IPS-15b (cell line): ENCODE measurements at regions not wholly inside any gene's neighbourhood (a gene's known extent, or its start where the extent isn't known, plus 50 kb on each side); places are given as distances from the start of the nearest gene placed in this dataset.

Experiments used
- H3K27me3 ChIP-seq: one replicate; pipeline ENCODE4 v1.6.1; 2013; ENCODE audit warnings: low read length; ENCODE audit not compliant: control insufficient read depth, insufficient read depth
- H3K36me3 ChIP-seq: one replicate; pipeline ENCODE4 v1.6.1; 2013; ENCODE audit warnings: low read length; ENCODE audit not compliant: control insufficient read depth, insufficient read depth
- H3K4me1 ChIP-seq: one replicate; pipeline ENCODE4 v1.6.1; 2013; ENCODE audit warnings: mild to moderate bottlenecking, low read length; ENCODE audit not compliant: control insufficient read depth, insufficient read depth
- H3K4me3 ChIP-seq: one replicate; pipeline ENCODE4 v1.5.1; 2013; ENCODE audit warnings: low read depth, low read length
- H3K9ac ChIP-seq: one replicate; pipeline ENCODE4 v1.6.1; 2013; ENCODE audit warnings: low read depth, mild to moderate bottlenecking, low read length
- H3K9me3 ChIP-seq: one replicate; pipeline ENCODE4 v1.6.1; 2013; ENCODE audit warnings: mild to moderate bottlenecking, low read length; ENCODE audit not compliant: control insufficient read depth, insufficient read depth

DNA sequence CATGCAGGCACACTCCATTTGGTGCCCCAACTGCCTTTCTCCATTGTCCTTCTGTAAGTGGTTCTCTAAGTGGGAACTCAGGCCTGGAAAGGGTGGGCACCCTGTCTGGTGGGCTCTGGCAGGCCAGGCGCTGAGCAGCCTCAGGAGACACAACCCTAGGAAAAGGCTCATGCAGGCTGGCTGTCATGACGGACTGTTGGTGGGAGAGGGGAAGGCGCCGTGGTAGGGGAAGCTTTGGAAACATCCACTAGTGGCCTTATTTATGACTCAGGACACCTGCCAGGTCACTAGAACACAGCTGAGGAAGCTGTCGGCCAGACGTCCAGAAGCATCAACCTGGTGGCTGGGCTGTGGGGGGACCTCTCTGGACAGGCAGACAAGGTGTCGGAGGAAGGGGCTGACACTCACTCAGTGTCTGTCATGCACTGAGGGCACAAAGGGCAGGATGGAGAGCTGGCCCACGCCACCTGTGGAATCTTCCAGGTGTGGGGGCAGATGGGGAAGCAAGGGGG lies 216.0 kb downstream of the SEC14L1 start:
- Histone ChIP-seq H3K9ac (no peak overlapping the region), H3K27me3 (no peaks in the 10 kb centered on the region), H3K9me3 (no peaks in the 10 kb centered on the region), H3K36me3 (no peaks in the 10 kb centered on the region), H3K4me1 (no peaks in the 10 kb centered on the region), H3K4me3 (no peak overlapping the region)

DNA sequence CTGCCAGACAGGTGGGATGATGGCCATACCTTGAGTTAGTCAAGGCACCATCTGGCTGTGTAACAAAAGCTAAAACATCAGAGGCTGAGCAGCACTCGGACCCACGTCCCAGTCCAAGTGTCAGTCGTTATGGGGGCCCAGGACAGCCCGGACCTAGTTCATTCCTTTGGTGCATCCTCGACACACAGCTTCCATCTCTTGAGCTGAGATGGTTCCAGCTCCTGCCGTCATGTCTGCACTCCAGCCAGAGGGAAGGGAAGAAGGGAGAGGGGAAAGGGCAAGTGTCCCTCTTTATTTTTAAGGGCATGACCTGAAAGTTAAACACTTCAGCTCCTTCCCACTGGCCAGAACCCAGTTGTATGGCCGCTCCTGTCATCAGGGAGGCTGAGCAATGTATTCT lies 218.0 kb downstream of the SEC14L1 start:
- H3K4me1 ChIP-seq: no peaks in the 10 kb centered on the region
- no peak overlapping the region for H3K9ac ChIP-seq
- no peaks in the 10 kb centered on the region for H3K27me3 ChIP-seq

DNA sequence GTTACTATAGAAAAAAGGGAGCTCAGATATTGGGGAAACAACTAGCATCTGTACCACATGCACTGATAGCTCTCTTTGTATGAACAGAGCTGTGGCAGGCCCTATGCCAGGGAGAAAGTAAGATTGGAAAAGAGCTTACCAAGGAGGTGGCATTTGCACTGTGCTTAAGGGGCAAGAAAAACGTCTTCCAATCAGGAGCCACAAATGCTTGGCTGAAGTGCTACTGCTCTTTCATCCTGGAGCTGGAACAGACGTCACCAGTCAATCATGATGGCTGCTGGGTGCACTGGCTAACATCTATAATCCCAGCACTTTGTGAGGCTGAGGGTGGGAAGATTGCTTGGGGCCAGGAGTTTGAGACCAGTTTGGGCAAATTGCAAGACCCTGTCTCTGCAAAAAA lies 218.5 kb downstream of the SEC14L1 start:
- H3K36me3 ChIP-seq: no peaks in the 10 kb centered on the region
- H3K27me3 ChIP-seq: no peaks in the 10 kb centered on the region
- no peak overlapping the region for H3K9ac ChIP-seq
- no peaks in the 10 kb centered on the region for H3K9me3 ChIP-seq
- H3K4me3 ChIP-seq: no peak overlapping the region
- no peaks in the 10 kb centered on the region for H3K4me1 ChIP-seq

More for the DNA sequence above, 218.0 kb downstream of the SEC14L1 start:
- Histone ChIP-seq H3K9me3 (no peaks in the 10 kb centered on the region), H3K36me3 (no peaks in the 10 kb centered on the region), H3K4me3 (no peak overlapping the region)

DNA sequence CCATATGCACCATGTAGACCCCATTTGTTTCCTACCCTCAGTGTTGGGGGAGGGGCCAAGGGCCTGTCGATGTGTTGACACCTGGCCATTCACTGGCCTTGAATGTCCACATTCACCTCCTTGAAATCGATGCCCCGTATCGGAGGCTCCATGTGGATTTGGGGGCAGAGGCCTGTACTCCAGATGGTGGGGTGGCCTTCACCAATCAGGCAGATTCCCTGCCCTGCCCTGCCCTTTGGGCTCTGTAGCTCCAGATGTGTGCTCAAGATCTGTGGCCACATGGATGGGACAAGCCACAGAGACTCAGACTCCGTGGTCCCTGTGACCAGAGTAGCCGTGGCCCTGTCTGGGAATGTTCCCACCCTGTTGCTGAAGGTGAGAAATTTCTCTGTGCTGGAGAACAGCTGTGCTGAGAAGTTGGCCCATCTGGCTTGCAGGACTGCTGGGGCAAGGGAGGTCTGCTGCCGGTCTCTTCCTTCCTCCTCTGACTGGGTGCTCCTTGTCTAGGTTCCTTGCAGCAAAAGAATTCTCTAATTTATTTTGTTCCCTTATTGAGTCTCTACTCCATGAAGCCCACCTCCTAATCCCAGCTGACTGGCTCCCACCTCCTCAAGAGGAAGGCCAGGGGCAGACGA lies 221.3 kb downstream of the SEC14L1 start:
- Histone ChIP-seq H3K4me3 (no peak overlapping the region), H3K36me3 (no peaks in the 10 kb centered on the region), H3K27me3 (no peaks in the 10 kb centered on the region), H3K9me3 (no peaks in the 10 kb centered on the region), H3K9ac (no peak overlapping the region), H3K4me1 (peaks cover 2% of the 10 kb centered on the region)

DNA sequence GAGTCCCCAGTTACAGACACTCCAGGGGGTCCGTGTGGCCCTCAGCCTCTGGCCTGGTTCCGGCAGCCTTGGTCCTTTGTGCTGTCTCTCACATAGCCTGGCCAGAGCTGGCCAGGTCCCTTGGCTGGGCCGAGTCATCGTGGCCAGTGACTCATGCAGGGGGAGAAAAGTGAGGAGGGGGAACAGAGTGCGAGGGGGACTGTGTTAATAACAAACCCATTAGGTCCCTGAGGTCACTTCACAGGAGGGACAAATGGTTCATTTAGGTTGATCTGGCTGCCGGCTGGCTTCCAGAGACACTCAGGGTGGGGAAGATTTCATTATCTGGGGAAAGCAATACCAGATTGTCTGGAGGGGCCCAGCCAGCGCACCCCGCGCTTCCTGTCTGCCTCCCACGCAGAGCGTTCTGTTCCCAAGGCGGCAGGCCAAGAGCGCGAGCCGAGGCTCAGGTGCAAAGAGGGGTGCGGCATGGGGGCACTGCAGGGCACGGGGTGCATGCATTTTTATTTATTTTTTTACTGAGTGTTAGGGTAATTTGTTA lies 223.1 kb downstream of the SEC14L1 start:
- Histone ChIP-seq H3K4me3 (no peak overlapping the region), H3K36me3 (no peaks in the 10 kb centered on the region), H3K4me1 (peaks cover 2% of the 10 kb centered on the region), H3K9ac (no peak overlapping the region), H3K9me3 (no peaks in the 10 kb centered on the region), H3K27me3 (no peaks in the 10 kb centered on the region)

DNA sequence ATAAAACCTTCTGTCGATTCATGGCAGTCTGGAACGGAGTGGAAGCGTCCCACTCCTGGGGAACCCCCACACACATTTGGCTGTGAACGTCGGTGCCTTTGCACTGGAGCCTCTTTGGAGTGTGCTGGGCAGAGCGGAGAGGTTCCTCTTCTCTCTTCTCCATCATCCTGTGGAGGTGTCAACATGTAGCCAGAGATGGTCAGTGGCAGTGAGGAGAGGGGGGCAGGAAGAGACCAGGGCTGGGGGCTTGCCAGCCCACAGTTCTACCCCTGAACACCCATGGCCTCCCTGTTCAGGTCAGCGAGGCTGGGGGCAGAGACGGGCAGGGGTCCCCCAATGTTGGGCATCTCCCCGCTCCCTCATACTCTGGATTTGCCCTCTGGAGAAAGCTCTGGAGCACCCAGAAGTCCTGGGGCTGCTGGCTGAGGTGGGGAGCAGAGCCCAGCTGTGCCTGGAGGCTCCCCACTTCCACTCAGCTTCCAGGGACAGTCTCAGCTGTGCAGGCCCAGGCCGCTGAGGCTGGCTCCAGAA lies 223.7 kb downstream of the SEC14L1 start:
- H3K4me3 ChIP-seq: no peak overlapping the region
- H3K36me3 ChIP-seq: no peaks in the 10 kb centered on the region
- peaks cover 2% of the 10 kb centered on the region for H3K4me1 ChIP-seq
- H3K9ac ChIP-seq: no peak overlapping the region
- H3K27me3 ChIP-seq: no peaks in the 10 kb centered on the region
- no peaks in the 10 kb centered on the region for H3K9me3 ChIP-seq

DNA sequence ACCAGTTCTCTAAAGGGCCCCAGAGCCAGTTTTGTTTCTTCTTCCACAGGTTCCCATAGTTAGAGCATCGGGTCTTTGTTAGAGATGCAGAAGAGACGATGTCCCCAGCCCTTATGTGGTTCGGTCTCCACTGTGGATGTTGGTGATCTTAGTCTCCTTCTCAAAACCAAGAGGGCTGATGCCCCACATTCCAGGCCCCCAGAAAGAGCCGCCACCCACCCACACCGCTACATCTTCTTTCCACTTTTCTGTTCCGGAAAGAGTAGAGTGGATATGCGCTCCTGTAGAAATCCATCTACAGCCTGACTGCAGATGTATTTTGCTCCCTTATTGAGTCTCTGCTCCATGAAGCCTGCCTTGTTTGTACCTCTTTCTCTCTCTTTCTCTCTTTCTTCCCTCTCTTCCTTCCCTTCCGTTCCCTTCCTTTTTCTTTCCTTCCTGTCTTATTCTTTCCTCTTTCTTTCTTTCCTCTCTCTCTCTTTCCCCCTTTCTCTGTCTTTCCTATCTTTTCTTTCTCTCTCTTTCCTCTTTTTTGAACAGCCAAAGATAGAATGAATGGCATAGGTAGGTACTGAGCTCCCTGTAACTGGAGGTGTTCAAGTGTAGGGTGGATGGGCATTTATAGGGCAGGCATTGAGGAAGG lies 224.3 kb downstream of the SEC14L1 start:
- no peak overlapping the region for H3K4me3 ChIP-seq
- peaks cover 2% of the 10 kb centered on the region for H3K4me1 ChIP-seq
- H3K9ac ChIP-seq: no peak overlapping the region

DNA sequence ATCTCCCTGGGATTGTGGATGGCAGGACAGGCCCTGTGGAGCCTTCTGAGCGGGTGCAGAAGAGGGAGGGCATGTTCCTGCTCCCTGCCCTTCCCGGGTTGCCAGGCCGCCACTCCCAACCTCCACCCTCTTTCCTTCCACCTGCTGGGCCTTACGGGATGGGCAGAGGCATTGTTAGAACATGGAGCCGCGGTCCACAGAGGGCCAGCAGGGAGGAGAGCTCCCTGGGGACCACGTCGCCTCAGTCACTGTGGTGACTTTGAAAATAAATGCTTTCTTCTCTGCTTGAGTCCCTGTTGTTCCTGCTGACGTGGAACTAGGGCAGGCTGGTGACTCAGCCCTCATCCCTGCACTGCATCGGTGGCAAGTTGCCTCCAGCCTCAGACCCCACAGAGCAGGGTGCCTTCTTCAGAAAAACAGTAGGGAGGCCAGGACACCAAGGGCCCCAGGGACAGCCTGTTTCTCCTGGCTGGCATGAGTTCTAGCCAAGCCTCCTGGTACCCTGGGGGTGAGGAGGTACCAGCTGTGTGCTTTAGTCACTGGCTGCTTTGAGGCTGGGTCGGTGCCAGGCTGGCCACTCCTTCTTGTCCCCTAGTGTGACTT lies 224.9 kb downstream of the SEC14L1 start:
- Histone ChIP-seq H3K9ac (no peak overlapping the region), H3K9me3 (no peaks in the 10 kb centered on the region), H3K36me3 (no peaks in the 10 kb centered on the region), H3K4me3 (no peak overlapping the region), H3K27me3 (no peaks in the 10 kb centered on the region), H3K4me1 (peaks cover 4% of the 10 kb centered on the region)

More for the DNA sequence above, 224.3 kb downstream of the SEC14L1 start:
- no peaks in the 10 kb centered on the region for H3K36me3 ChIP-seq
- H3K27me3 ChIP-seq: no peaks in the 10 kb centered on the region
- H3K9me3 ChIP-seq: no peaks in the 10 kb centered on the region

DNA sequence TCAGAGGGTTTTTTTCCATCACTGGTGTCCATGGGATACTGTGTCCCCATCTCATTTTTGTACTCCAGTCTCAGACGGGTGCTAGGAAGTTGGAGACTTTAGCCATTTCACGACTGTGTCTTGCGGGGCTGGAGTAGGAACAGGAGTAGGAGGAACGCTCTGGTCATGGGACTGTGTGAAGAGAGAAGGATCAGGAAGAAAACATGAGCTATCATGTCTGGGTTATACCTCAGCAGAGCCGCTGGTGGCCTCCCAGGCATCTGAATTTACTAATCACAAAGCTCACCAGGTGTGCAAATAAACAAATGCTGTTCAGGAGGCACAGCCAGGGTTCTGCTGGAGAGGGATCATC lies 225.4 kb downstream of the SEC14L1 start:
- no peak overlapping the region for H3K9ac ChIP-seq
- peaks cover 6% of the 10 kb centered on the region for H3K4me1 ChIP-seq
- no peak overlapping the region for H3K4me3 ChIP-seq

DNA sequence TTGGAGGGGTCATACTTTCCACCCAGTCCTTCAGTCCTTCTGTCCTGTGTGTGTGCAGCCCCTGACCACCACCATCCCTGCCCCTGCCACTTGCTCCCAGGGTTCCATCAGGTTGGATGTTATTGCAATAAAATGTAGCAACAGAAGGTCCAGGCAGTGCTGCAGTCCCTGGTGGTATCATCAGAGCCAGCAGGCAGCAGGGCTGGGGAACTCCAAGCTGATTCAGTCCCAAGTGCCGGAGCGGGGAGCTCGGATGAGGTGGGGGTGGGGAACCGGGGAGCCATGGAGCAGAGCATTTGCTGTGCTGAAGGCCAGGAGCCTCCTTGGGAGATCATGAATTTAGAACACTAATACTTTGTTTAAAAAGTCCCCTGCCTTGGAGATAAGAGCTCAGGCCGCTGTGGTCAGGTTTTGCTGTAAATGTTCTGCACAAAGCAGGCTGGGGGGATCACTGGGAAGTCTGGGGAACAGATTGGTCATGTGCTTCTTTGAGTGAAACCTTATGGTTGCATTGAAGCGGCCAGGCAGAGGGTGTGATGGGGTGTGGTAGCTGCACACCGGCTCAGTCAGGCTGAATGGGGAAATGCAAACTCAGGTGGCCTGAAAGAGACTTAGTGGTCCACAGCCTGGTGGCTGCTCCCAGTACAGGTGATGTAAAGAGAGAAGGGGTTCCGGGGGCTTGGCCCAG lies 225.9 kb downstream of the SEC14L1 start:
- Histone ChIP-seq H3K9me3 (no peaks in the 10 kb centered on the region), H3K4me3 (no peak overlapping the region), H3K9ac (no peak overlapping the region), H3K27me3 (no peaks in the 10 kb centered on the region), H3K36me3 (no peaks in the 10 kb centered on the region), H3K4me1 (peaks cover 11% of the 10 kb centered on the region)

More for the DNA sequence above, 225.4 kb downstream of the SEC14L1 start:
- H3K36me3 ChIP-seq: no peaks in the 10 kb centered on the region
- no peaks in the 10 kb centered on the region for H3K27me3 ChIP-seq
- no peaks in the 10 kb centered on the region for H3K9me3 ChIP-seq

DNA sequence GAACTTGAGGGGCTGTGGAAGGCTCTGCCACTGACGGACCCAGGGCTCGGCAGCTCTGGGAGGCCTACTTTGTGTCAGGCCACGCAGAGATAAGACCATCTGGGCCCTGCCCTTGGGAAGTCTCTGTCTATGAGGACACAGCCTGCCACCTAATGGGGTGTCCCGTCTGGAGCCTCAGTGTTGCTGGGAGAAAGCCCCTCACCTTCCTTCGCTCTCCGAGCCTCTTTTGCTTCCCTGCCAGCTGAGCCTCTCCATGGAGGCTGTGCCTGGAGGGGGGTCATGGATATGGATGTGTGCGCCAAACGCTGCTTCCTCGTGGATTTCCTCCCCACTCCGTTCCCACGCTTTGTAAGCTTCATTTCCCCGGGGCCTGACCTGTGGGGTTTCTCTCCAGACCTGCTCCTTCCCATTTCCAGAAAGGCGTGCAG lies 228.8 kb downstream of the SEC14L1 start:
- H3K36me3 ChIP-seq: no peaks in the 10 kb centered on the region
- H3K4me1 ChIP-seq: peaks cover 12% of the 10 kb centered on the region
- H3K9me3 ChIP-seq: no peaks in the 10 kb centered on the region
- no peak overlapping the region for H3K4me3 ChIP-seq
- no peaks in the 10 kb centered on the region for H3K27me3 ChIP-seq
- no peak overlapping the region for H3K9ac ChIP-seq
